Right cardiac atrium (tissue), 5 donors: ENCODE measurements at regions not wholly inside any gene's neighbourhood (a gene's known extent, or its start where the extent isn't known, plus 50 kb on each side); places are given as distances from the start of the nearest gene placed in this dataset.

ENCODE experiments used
- ATAC-seq, 2 donors: fragments of 200-7000 bp; cut with Tn5 transposase; one replicate each; pipeline versions ENCODE4 v1.8.0 to v1.9.1; 2020; ENCODE audit warnings: moderate library complexity in 2 of 2, mild to moderate bottlenecking in 1 of 2
- DNase-seq, 3 donors: peaks; one replicate each; pipeline ENCODE4 v3.0.0-alpha.2; 2020
- H3K27ac ChIP-seq: one replicate; pipeline ENCODE4 v1.5.1; 2013; ENCODE audit warnings: mild to moderate bottlenecking, low read length, control low read depth, moderate library complexity
- H3K27me3 ChIP-seq: one replicate; pipeline ENCODE4 v1.6.1; 2013; ENCODE audit not compliant: control insufficient read depth, insufficient read depth
- H3K4me1 ChIP-seq: one replicate; pipeline ENCODE4 v1.6.1; 2013; ENCODE audit warnings: low read length; ENCODE audit not compliant: control insufficient read depth, insufficient read depth
- H3K4me3 ChIP-seq: one replicate; pipeline ENCODE4 v1.5.1; 2013; ENCODE audit warnings: low read length, control low read depth
- H3K9me3 ChIP-seq: one replicate; pipeline ENCODE4 v1.6.1; 2013; ENCODE audit warnings: low read length; ENCODE audit not compliant: control insufficient read depth
- WGBS: extraction: QIAGEN DNeasy Blood & Tissue Kit; methylation state at CpG from one replicate; pipeline ENCODE4 v1.1.7; 2013; 5-methylcytosine and 5-hydroxymethylcytosine counted together
- intact Hi-C, 4 donors: fragments of 100-400 bp; cut with DNase I; formaldehyde crosslinking; loops; one replicate each; pipeline versions ENCODE4 v1.11.0 to v1.14.0; 2022 to 2023
- donor health status: healthy with polysubstance abuse.
- donor health status: DM: no; HTN: yes; CAD: no.
- donor health status: DM: no; HTN: no; CAD: no.
- donor health status: DM: no; HTN: yes; CAD: no; lungs with severe emphysema.
- donor health status: DM: yes; HTN: yes; CAD: no.

DNA sequence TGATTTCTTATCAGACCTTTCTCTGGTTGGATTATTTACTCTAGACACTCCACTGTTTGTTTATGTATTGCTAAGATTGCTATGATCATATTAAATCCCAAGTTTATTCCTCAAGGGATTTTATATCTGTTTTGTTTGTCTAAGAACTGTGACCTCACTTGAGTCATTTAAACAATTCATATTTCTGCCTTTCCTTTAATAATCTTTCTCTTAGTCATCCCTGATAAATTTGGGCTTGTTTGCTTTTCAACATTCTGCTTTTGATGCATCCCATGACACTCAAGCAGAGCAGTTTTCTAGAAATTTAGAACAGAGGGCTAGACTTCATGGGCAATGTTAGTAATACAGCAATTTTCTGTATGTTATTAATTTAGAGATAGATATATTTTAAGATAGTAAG is 231.6 kb upstream of the TNC start:
- H3K9me3 ChIP-seq = no peaks in the 10 kb centered on the region
- no peak overlapping the region for H3K27ac ChIP-seq
- H3K27me3 ChIP-seq = no peaks in the 10 kb centered on the region
- no peak overlapping the region for H3K4me3 ChIP-seq
- intact Hi-C loops = no loop called here
- no peaks in the 10 kb centered on the region for H3K4me1 ChIP-seq
- ATAC-seq (no peak), DNase-seq (no peak)

DNA sequence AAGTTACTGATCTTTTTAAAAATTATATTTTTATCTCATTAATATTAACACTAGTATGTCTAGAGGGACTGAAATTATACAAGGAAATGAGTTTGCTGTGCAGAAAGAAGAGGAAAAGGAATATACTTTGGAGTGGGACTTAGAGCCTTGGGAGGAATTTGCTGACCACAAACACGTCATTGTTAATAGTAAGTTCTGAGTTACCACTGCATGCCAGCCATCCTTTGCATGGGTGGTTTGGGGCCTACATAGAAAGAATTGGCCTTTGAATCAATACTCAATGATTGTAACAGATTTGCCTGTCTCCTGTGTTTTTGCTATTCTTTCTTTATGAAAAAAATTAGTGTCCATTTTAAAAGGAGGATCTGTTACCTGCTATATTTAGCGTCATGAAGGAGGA is 232.6 kb upstream of the TNC start:
- no peaks in the 10 kb centered on the region for H3K4me1 ChIP-seq
- WGBS = 81% methylated on average over 2 of the region's 2 CpGs
- ATAC-seq = no peak

GRCh38 chr9:115353681-115354080 is 235.7 kb upstream of the TNC start:
- intact Hi-C loops = no loop called here
- no peaks in the 10 kb centered on the region for H3K9me3 ChIP-seq
- H3K4me3 ChIP-seq = no peak overlapping the region
- no peaks in the 10 kb centered on the region for H3K4me1 ChIP-seq
- 87% methylated on average over 3 of the region's 3 CpGs for WGBS
- no peak for DNase-seq
- H3K27ac ChIP-seq = no peak overlapping the region
- no peak for ATAC-seq
- H3K27me3 ChIP-seq = no peaks in the 10 kb centered on the region

More for the DNA sequence above, 232.6 kb upstream of the TNC start:
- Histone ChIP-seq H3K4me3 (no peak overlapping the region), H3K27ac (no peak overlapping the region), H3K9me3 (no peaks in the 10 kb centered on the region), H3K27me3 (no peaks in the 10 kb centered on the region)
- intact Hi-C loops = no loop called here
- DNase-seq = no peak

DNA sequence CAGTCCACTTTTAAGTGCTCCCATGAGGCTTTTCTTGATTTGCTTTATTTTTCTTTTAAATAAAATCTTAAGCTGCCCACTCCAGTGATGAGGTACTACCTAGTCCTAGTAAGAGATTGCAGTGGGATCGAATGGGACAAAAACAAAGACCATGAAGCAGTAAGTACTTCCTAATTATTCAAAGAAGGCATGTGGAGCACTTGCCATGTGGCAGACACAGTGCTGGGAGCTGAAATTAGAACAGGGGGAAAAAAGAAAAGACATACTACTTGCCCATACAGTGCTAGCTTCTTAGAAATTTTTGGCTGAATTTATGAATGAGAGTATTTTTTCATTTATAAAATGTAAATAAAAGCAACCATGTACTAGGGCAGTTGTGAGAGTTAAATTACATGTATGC is 239.9 kb upstream of the TNC start:
- Histone ChIP-seq H3K27ac (no peak overlapping the region), H3K4me1 (no peaks in the 10 kb centered on the region), H3K9me3 (no peaks in the 10 kb centered on the region), H3K27me3 (no peaks in the 10 kb centered on the region), H3K4me3 (no peak overlapping the region)
- intact Hi-C loops = no loop called here
- WGBS = 42% methylated on average over 1 of the region's 1 CpG
- no peak for ATAC-seq
- DNase-seq = no peak

GRCh38 chr9:115359017-115359780 is 241.2 kb upstream of the TNC start:
- Histone ChIP-seq H3K27ac (no peak overlapping the region), H3K4me1 (no peaks in the 10 kb centered on the region), H3K9me3 (no peaks in the 10 kb centered on the region), H3K27me3 (no peaks in the 10 kb centered on the region), H3K4me3 (no peak overlapping the region)
- ATAC-seq (no peak), DNase-seq (no peak)
- WGBS = 63% methylated on average over 5 of the region's 5 CpGs
- intact Hi-C loops = no loop called here

DNA sequence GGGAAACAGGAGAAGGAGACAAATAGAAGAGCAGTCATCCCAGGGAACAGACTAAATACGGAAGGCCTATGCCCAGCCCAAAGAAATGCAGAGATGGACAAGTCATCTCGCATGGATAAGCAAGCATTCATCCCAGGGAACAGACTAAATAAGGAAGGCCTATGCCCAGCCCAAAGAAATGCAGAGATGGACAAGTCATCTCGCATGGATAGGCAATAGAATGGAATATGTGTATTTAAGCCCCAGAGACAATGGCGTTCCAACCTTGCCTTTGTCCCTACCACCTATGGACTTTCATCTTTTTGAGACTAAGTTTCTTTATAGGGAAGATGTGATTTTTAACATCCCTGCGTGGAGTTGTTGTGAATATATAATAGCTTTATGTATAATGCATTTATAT is 242.2 kb upstream of the TNC start:
- Histone ChIP-seq H3K27me3 (no peaks in the 10 kb centered on the region), H3K4me3 (no peak overlapping the region), H3K4me1 (no peaks in the 10 kb centered on the region), H3K27ac (no peak overlapping the region), H3K9me3 (no peaks in the 10 kb centered on the region)
- DNase-seq (no peak), ATAC-seq (no peak)
- intact Hi-C loops = no loop called here
- 91% methylated on average over 5 of the region's 5 CpGs for WGBS

GRCh38 chr9:115362101-115362500 is 244.1 kb upstream of the TNC start:
- ATAC-seq (no peak), DNase-seq (no peak)
- intact Hi-C loops = no loop called here
- H3K9me3 ChIP-seq = no peaks in the 10 kb centered on the region
- no peaks in the 10 kb centered on the region for H3K4me1 ChIP-seq
- no peaks in the 10 kb centered on the region for H3K27me3 ChIP-seq
- H3K4me3 ChIP-seq = no peak overlapping the region
- WGBS = 45% methylated on average over 2 of the region's 2 CpGs
- H3K27ac ChIP-seq = no peak overlapping the region

- Histone ChIP-seq H3K4me3 (no peak overlapping the region), H3K27me3 (no peaks in the 10 kb centered on the region), H3K9me3 (no peaks in the 10 kb centered on the region), H3K27ac (no peak overlapping the region), H3K4me1 (no peaks in the 10 kb centered on the region)
- intact Hi-C loops = no loop called here
- WGBS = 83% methylated on average over 2 of the region's 2 CpGs
- no peak for ATAC-seq
- DNase-seq = no peak
Observed at GRCh38 chr9:115362640-115363039, 244.7 kb upstream of the TNC start.

DNA sequence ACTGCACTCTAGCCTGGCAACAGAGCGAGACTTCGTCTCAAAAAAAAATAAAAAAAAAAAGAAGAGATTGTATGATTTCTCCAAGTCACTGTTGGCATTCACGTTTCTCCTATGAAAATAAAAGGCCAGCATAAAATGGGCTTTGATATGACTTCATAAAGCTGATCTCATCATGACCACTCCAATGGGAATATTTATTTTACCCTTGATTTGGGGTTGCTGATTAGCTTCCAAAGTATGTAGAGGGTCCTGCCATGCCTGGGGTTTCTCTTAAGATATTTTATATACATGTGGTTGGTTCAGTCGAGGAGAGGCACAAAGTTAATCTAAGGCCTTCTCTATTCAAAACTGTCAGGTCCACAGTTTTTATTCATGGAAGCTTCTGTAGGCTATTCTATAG is 247.0 kb upstream of the TNC start:
- H3K27ac ChIP-seq = no peak overlapping the region
- no peak overlapping the region for H3K4me3 ChIP-seq
- no peaks in the 10 kb centered on the region for H3K9me3 ChIP-seq
- intact Hi-C loops = no loop called here
- no peak for ATAC-seq
- no peaks in the 10 kb centered on the region for H3K27me3 ChIP-seq
- WGBS = 87% methylated on average over 4 of the region's 4 CpGs
- H3K4me1 ChIP-seq = no peaks in the 10 kb centered on the region
- no peak for DNase-seq

DNA sequence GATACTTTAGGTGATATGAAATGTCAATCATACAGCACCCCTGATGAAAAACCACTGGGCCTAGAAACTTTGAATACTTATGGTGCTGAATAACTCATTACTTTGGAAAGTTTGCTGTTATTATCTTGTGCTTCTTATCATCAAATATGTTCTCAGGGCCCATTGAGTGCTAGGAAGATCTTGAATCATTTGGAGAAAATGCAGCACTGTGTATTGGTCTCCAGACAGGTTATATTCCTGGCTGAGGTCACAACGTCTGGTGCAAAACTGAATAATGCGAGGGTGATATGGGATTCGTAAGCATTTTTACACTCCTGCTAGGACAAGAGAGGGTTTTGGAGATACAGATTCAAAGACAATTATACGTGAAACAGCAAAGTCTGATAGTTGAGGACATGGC is 249.4 kb upstream of the TNC start:
- DNase-seq (no peak), ATAC-seq (no peak)
- intact Hi-C loops = no loop called here
- Histone ChIP-seq H3K27me3 (no peaks in the 10 kb centered on the region), H3K4me1 (no peaks in the 10 kb centered on the region), H3K4me3 (no peak overlapping the region), H3K9me3 (no peaks in the 10 kb centered on the region), H3K27ac (no peak overlapping the region)
- 87% methylated on average over 4 of the region's 4 CpGs for WGBS

DNA sequence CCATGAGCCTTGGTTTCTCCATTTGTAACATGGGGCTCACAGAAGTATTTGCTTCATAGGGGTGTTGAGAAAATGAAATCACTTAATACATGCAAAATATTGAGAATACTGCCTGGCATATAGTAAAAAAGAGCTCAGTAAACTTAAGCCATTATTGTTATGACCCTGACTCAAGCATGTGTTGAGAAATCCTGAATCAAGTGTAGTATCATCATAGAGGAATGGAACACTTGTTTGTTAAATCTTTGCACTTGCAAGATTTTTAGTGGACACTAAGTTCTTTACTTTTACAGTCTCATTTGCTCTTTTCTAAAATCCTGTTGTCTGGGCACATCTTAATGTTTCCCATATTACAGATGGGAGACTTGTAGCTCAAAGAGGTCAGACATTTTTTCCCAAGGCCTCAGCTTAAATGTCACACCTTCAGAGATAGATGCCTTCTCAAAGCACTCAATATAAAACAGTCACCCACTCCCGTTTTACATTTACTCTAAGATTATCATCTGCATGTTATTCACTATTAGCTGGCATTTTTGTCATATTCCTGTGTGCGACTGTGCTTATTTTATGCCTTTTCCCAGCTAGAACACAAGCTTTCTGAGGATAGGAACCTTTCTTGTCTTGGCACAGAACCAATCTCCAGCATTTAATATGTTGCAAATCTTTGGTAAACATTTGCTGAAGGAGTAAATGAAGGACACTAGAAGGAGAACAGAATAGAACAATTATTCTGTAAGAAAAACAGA is 250.0 kb upstream of the TNC start:
- DNase-seq (no peak), ATAC-seq (no peak)
- H3K4me1 ChIP-seq = no peaks in the 10 kb centered on the region
- WGBS = 83% methylated on average over 2 of the region's 2 CpGs
- intact Hi-C loops = no loop called here
- H3K27me3 ChIP-seq = no peaks in the 10 kb centered on the region
- H3K4me3 ChIP-seq = no peak overlapping the region
- no peak overlapping the region for H3K27ac ChIP-seq
- no peaks in the 10 kb centered on the region for H3K9me3 ChIP-seq
